Nephron (organoid): ENCODE measurements at regions not wholly inside any gene's neighbourhood (a gene's known extent, or its start where the extent isn't known, plus 50 kb on each side); places are given as distances from the start of the nearest gene placed in this dataset.

Experiments used
- H3K27ac Mint-ChIP-seq, 3 experiments: 2 replicates each; pipeline ENCODE4 v1.8.0; 2020; ENCODE audit warnings: mixed read lengths in 3 of 3, mild to moderate bottlenecking in 2 of 3, moderate library complexity in 1 of 3
- H3K27me3 Mint-ChIP-seq: 2 replicates; pipeline ENCODE4 v1.8.0; 2021; ENCODE audit warnings: low read depth, mild to moderate bottlenecking, moderate library complexity, mixed read lengths
- H3K36me3 Mint-ChIP-seq: 2 replicates; pipeline ENCODE4 v1.8.0; 2020; ENCODE audit warnings: low read depth, mixed read lengths
- H3K4me1 Mint-ChIP-seq: 2 replicates; pipeline ENCODE4 v1.8.0; 2020; ENCODE audit warnings: mixed read lengths
- H3K4me3 Mint-ChIP-seq, 3 experiments: 2 replicates each; pipeline ENCODE4 v1.8.0; 2020; ENCODE audit warnings: mild to moderate bottlenecking in 3 of 3, mixed read lengths in 3 of 3, moderate library complexity in 2 of 3
- H3K9me3 Mint-ChIP-seq: 2 replicates; pipeline ENCODE4 v1.8.0; 2020; ENCODE audit warnings: mixed read lengths
- CTCF ChIP-seq, 3 experiments: fragments of 200-600 bp; sonication (generic); IDR thresholded peaks; one replicate each; pipeline ENCODE4 v1.5.0; 2021; ENCODE audit warnings: antibody characterized with exemption in 3 of 3; ENCODE audit not compliant: unreplicated experiment in 3 of 3

- no peak for TF ChIP-seq CTCF (IDR thresholded peaks at IDR 0.05; ENCODE audit: unreplicated experiment in 3 of 3)
- H3K27ac Mint-ChIP-seq, result peak overlapping the region in 1 of 3 experiments; percentile 45
Observed at GRCh38 chr2:189254268-189254883, 74.8 kb upstream of the COL5A2 start.

GRCh38 chr2:189255711-189256110, 76.2 kb upstream of the COL5A2 start:
- Mint-ChIP-seq H3K4me1 (peaks cover 21% of the 10 kb centered on the region), H3K27ac (no peak overlapping the region), H3K9me3 (no peaks in the 10 kb centered on the region), H3K27me3 (no peaks in the 10 kb centered on the region), H3K36me3 (no peaks in the 10 kb centered on the region), H3K4me3 (no peak overlapping the region)
- TF ChIP-seq CTCF (IDR thresholded peaks at IDR 0.05; ENCODE audit: unreplicated experiment in 3 of 3), result no peak

More at GRCh38 chr2:189254268-189254883, 74.8 kb upstream of the COL5A2 start:
- Mint-ChIP-seq H3K27me3 (no peaks in the 10 kb centered on the region), H3K4me1 (peaks cover 21% of the 10 kb centered on the region), H3K36me3 (no peaks in the 10 kb centered on the region), H3K4me3 (no peak overlapping the region), H3K9me3 (no peaks in the 10 kb centered on the region)

GRCh38 chr2:189258616-189259365, 79.2 kb upstream of the COL5A2 start:
- H3K4me1 Mint-ChIP-seq, result peaks cover 23% of the 10 kb centered on the region
- peak overlapping the region in 1 of 3 experiments; percentile 42 for H3K27ac Mint-ChIP-seq
- no peaks in the 10 kb centered on the region for H3K27me3 Mint-ChIP-seq
- no peaks in the 10 kb centered on the region for H3K36me3 Mint-ChIP-seq
- H3K9me3 Mint-ChIP-seq, result no peaks in the 10 kb centered on the region
- no peak overlapping the region for H3K4me3 Mint-ChIP-seq
- TF ChIP-seq CTCF (IDR thresholded peaks at IDR 0.05; ENCODE audit: unreplicated experiment in 3 of 3), result no peak

GRCh38 chr2:189260361-189260814, 80.8 kb upstream of the COL5A2 start:
- H3K9me3 Mint-ChIP-seq, result peaks cover 3% of the 10 kb centered on the region
- H3K4me1 Mint-ChIP-seq, result peaks cover 12% of the 10 kb centered on the region
- no peak overlapping the region for H3K4me3 Mint-ChIP-seq
- TF ChIP-seq CTCF (IDR thresholded peaks at IDR 0.05; ENCODE audit: unreplicated experiment in 3 of 3), result no peak
- H3K27ac Mint-ChIP-seq, result peak overlapping the region in 1 of 3 experiments; percentile 19
- H3K36me3 Mint-ChIP-seq, result no peaks in the 10 kb centered on the region
- H3K27me3 Mint-ChIP-seq, result no peaks in the 10 kb centered on the region

GRCh38 chr2:189261431-189261841, 81.9 kb upstream of the COL5A2 start:
- Mint-ChIP-seq H3K27ac (peak overlapping the region in 2 of 3 experiments; percentile 19 to 70), H3K9me3 (peaks cover 3% of the 10 kb centered on the region), H3K4me1 (peaks cover 12% of the 10 kb centered on the region), H3K4me3 (no peak overlapping the region), H3K27me3 (no peaks in the 10 kb centered on the region), H3K36me3 (no peaks in the 10 kb centered on the region)
- TF ChIP-seq CTCF (IDR thresholded peaks at IDR 0.05; ENCODE audit: unreplicated experiment in 3 of 3), result no peak
